ENCODE measurements at regions not wholly inside any gene's neighbourhood (a gene's known extent, or its start where the extent isn't known, plus 50 kb on each side); places are given as distances from the start of the nearest gene placed in this dataset.
"Not testable (repeated sequence)": the region's sequence is repeated elsewhere in the genome, so short reads cannot be mapped to it uniquely, and the experiment has no call there.

- in situ Hi-C loops (cut with HindIII; ENCODE audit: low sequenced_read_pairs), result no loop called here
- DNase-seq (ENCODE audit: low spot score), result no peak
Observed at GRCh38 chr13:50127726-50128291, 112.6 kb downstream of the KCNRG start.

DNA sequence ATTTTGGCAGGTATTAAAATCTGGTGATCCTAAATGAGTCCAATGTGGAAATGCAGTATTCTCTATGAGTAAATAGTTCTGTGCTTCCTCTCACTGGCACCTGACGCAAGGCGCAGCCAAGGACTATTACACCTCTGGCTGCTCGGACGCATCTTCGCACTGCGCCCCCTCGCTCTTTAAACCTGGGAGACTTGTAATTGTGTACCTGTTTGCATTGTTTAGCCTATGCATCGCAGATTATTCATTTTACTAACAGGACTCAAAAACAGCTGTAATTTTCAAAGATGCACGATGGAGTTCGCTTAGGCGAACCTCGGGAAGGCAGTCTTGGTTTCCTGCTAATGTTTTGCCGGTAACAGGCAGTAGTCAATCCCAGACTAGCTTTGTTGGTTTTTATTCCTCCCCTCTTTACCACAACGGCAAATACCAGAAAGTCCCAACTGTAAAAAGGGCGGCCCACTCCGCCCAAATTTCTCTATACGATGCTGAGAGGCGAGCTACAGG, 113.2 kb downstream of the KCNRG start:
- in situ Hi-C loops (cut with HindIII; ENCODE audit: low sequenced_read_pairs), result no loop called here
- DNase-seq (ENCODE audit: low spot score), result no peak

DNA sequence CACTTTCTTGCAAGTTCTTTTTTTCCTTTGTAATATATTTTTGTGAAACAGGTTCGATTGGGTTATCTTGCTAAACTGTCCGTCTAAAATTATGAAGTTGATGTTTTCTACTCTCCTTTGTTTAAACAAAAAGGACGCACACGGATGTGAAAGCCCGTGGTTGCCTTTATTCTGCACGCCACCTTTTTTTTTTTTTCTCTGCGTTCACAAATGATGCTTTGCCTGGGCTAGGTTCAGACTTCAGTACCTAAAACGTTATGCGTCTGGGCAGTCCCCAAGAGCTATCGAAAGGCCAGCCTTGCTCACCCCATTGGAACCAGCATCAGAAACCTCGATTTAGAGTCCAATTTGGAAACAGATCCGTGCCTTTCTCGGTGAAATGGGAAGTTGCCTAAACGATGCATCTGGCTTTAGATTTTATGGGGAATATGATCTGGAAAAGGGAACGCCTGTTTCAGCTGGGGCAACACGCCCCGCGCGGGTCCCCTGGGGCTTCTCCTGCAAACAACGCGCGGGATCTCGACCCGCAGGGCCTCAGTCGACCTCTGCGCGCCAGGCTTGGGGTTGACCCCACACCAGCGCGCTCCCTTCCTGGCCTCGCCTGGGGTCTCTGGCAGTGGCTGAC, 113.9 kb downstream of the KCNRG start:
- in situ Hi-C loops (cut with HindIII; ENCODE audit: low sequenced_read_pairs), result no loop called here
- no peak for DNase-seq (ENCODE audit: low spot score)

DNA sequence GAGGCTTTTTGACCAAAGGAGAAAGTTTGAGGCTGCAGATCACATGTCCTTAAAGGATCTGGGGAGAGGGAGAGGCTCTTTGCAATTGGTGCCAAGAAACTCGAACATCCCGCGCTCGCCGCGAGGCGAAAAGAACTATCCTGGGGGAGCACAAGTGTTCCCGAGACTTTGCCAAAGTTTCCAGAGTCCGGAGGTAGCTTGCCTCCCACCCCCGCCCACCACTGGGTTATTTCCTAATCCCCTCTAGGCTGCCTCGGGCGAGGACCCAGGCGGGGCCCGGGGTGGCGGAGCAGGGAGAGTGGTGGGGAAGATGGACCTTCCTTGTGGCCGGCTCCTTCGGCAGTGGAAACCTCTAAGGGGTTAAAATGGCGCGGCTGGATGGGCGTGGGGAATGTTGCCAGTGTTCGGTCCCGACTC, 114.5 kb downstream of the KCNRG start:
- in situ Hi-C loops (cut with HindIII; ENCODE audit: low sequenced_read_pairs), result no loop called here
- DNase-seq (ENCODE audit: low spot score), result no peak

- no peak for DNase-seq (ENCODE audit: low spot score)
- in situ Hi-C loops (cut with HindIII; ENCODE audit: low sequenced_read_pairs), result no loop called here
Observed at GRCh38 chr13:50130123-50130946, 115.1 kb downstream of the KCNRG start.

DNA sequence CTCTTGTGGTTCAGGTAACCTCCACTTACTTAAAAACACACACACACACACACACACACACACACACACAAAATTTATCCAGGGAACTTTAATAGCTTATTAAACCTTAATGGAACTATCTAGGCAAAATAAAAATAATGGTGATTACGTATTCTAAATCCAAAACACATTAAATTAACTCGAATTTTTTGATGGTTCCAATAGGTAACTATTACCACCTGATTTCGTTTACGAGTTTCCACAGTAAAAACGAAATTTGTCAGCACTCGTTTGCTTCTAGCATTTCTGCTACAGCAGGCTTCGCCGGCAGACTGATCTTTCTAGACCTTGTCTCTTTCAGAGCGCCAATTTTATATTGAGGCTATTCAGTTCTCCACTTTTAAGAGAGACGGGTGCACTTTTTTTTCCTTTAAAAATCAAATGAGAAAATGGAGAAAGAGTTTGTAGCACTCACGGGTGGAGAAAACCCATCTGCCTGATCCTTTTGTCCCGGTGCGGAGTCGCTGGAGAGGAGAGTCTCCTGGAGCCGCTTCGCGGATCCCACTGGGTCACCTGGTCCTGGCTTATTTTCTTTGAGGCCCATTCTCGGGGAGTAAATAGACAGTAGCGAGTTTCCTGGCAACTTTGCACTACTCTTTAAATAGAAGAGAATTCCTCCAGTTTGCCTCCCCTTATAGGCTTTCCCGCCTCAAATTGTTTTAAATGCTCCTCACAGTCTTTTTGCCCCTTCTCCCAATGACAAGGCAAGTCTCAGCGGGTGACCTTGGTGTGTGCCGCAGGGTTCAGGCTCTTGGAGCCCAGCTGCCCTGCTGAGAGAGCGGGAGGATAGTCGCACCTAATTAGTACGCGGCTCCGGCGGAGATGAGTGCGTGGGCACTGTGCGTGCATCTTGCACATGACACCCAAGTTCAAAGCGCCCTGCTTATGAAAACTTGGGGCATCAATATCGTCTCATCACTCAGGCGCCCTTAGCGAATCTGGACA, 117.0 kb downstream of the KCNRG start:
- in situ Hi-C loops (cut with HindIII; ENCODE audit: low sequenced_read_pairs), result no loop called here
- no peak for DNase-seq (ENCODE audit: low spot score)

GRCh38 chr13:50132904-50133357, 117.7 kb downstream of the KCNRG start:
- in situ Hi-C loops (cut with HindIII; ENCODE audit: low sequenced_read_pairs), result no loop called here
- no peak for DNase-seq (ENCODE audit: low spot score)

DNA sequence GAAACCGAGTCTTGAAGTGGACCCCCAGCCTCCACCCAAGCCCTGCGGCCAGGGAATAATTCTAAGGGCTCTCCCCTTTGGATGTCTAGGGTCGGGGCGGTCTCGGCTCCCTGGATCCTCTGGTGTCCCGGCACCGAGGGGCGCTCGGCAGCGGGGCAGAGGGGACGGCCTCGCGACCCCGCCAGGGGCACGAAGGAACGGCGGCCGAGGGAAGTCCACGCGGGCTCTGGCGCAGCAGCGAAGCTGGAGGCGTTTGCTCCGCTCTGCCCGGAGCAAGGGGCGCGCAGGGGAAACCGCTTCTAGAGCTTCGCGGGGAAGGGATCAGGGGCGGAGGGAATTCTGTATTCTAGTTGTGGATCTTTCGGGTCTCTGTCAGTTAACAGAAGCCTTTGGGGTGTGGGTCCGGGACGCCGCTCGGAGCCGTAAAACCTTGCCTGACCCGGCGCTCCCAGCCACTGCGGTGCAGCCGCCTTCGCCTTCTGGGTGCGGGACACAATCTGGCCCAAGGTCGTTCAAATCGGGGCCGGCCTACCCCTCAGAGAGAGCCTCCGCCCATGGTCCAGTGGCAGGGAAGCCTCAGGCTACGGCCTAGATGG, 118.2 kb downstream of the KCNRG start:
- in situ Hi-C loops (cut with HindIII; ENCODE audit: low sequenced_read_pairs), result no loop called here
- DNase-seq (ENCODE audit: low spot score), result no peak

- in situ Hi-C loops (cut with HindIII; ENCODE audit: low sequenced_read_pairs), result no loop called here
Observed at GRCh38 chr13:50136226-50136625, 121.0 kb downstream of the KCNRG start.

GRCh38 chr13:50136678-50137077, 121.4 kb downstream of the KCNRG start:
- in situ Hi-C loops (cut with HindIII; ENCODE audit: low sequenced_read_pairs), result no loop called here
- no peak for DNase-seq (ENCODE audit: low spot score)

More at GRCh38 chr13:50136226-50136625, 121.0 kb downstream of the KCNRG start:
- no peak for DNase-seq (ENCODE audit: low spot score)

- in situ Hi-C loops (cut with HindIII; ENCODE audit: low sequenced_read_pairs); DNase-seq (ENCODE audit: low spot score): not testable (repeated sequence)
Observed at GRCh38 chr13:50139435-50139934, 124.2 kb downstream of the KCNRG start.

DNA sequence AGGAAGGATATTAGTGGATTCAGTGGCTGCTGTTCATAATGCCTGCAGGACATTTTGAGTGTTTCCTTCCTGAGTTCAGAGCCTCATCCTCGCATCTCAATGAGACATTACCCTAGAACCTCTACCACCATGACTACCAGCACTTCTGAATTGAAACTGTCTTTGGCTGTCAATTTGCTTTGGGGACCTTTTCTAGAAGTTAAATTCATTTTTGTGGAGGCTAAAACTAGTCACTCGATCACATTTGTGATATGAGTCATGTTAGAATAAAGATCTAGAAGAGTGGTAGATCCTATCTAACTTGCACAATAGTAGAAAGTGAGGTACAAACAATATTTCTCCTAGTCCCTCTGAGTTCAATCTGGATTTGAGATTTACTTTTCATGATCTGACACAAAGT, 124.9 kb downstream of the KCNRG start:
- in situ Hi-C loops (cut with HindIII; ENCODE audit: low sequenced_read_pairs), result no loop called here

DNA sequence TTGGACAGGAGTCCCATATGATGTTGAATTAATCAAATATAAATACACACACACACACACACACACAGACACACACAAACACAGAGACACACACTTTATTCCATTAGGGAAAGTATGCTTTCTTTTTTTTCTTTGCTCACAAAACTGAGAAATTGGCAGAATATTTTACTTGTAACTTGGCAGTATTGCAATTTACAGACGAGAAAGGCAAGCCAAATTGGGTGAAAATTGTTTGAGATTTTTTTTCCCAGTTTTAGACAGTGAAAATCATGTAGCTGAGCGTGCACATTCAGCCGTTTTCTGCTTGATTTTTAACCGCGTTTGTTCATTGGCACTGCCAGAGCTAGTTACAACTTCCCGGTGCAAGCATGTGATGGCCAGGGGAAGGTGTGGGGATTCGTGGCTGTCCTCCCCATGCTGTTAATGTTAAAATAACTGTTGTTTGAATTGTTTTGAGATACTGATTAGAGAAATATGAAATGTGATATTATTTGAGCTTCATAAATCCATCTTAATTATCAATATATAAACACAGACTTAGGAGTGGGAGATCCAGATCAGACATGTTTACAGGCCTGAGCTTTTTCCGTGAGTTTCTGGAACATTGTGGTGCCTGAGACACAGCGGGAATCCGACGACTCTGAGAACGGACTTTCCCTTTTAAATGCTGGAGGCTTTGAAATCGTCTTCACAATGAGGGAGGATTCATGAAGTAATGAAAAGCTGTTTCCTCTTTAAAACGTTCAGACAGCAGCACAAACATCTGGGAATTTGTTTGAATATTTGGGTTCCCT, 125.5 kb downstream of the KCNRG start:
- no peak for DNase-seq (ENCODE audit: low spot score)
- in situ Hi-C loops (cut with HindIII; ENCODE audit: low sequenced_read_pairs), result no loop called here

More for the DNA sequence above, 124.9 kb downstream of the KCNRG start:
- no peak for DNase-seq (ENCODE audit: low spot score)

- DNase-seq (ENCODE audit: low spot score), result no peak
- in situ Hi-C loops (cut with HindIII; ENCODE audit: low sequenced_read_pairs), result no loop called here
Observed at GRCh38 chr13:50141375-50141975, 126.2 kb downstream of the KCNRG start.

- in situ Hi-C loops (cut with HindIII; ENCODE audit: low sequenced_read_pairs), result no loop called here
- DNase-seq (ENCODE audit: low spot score), result no peak
Observed at GRCh38 chr13:50144246-50145160, 129.3 kb downstream of the KCNRG start.

GRCh38 chr13:50149214-50149613, 134.0 kb downstream of the KCNRG start:
- in situ Hi-C loops (cut with HindIII; ENCODE audit: low sequenced_read_pairs), result no loop called here
- no peak for DNase-seq (ENCODE audit: low spot score)
